Adrenal gland (tissue), 5 donors: ENCODE measurements at regions not wholly inside any gene's neighbourhood (a gene's known extent, or its start where the extent isn't known, plus 50 kb on each side); places are given as distances from the start of the nearest gene placed in this dataset.
"Not testable (repeated sequence)": the region's sequence is repeated elsewhere in the genome, so short reads cannot be mapped to it uniquely, and the experiment has no call there.

Experiments used
- POLR2A ChIP-seq, 2 donors: fragments of 450-650 bp; IDR thresholded peaks; one replicate each; pipeline ENCODE4 v1.6.1; 2017; ENCODE audit warnings: antibody characterized with exemption in 2 of 2, mild to moderate bottlenecking in 2 of 2, moderate library complexity in 1 of 2
- TF ChIP-seq, protein P1 (sequence below), 6 experiments: fragments of 450-650 bp in 4 of 6; fragments of 200-600 bp in 2 of 6; sonication (generic) in 1 of 6; IDR thresholded peaks; 1 replicate in 5 of 6; 2 replicates in 1 of 6; pipeline versions ENCODE4 v1.5.1 to v1.8.0; 2016 to 2021; ENCODE audit warnings: antibody characterized with exemption in 6 of 6, mild to moderate bottlenecking in 2 of 6, moderate library complexity in 1 of 6
- donor health status: DM: no; HTN: no; CAD: no.

DNA sequence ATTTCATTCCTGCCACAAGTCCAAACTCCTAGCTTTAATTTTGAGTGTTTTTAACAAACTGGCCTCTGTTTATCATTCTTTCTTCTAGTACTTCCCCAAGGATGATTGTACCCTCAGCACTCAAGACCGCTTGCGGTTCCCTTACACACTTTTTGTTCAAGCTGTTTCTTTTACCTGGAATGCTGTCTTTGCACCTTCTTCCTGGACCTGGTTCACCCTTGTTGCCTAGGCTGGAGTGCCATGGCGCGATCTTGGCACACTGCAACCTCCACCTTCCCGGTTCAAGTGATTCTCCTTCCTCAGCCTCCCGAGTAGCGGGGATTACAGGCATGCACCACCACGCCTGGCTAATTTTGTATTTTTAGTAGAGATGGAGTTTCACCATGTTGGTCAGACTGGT, 151.7 kb downstream of the OR4F15 start:
- TF ChIP-seq, protein P1, sequence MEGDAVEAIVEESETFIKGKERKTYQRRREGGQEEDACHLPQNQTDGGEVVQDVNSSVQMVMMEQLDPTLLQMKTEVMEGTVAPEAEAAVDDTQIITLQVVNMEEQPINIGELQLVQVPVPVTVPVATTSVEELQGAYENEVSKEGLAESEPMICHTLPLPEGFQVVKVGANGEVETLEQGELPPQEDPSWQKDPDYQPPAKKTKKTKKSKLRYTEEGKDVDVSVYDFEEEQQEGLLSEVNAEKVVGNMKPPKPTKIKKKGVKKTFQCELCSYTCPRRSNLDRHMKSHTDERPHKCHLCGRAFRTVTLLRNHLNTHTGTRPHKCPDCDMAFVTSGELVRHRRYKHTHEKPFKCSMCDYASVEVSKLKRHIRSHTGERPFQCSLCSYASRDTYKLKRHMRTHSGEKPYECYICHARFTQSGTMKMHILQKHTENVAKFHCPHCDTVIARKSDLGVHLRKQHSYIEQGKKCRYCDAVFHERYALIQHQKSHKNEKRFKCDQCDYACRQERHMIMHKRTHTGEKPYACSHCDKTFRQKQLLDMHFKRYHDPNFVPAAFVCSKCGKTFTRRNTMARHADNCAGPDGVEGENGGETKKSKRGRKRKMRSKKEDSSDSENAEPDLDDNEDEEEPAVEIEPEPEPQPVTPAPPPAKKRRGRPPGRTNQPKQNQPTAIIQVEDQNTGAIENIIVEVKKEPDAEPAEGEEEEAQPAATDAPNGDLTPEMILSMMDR (IDR thresholded peaks at IDR 0.05) = not testable (repeated sequence)
- not testable (repeated sequence) for TF ChIP-seq POLR2A (IDR thresholded peaks at IDR 0.05)
